GM19025 (cell line): ENCODE measurements at regions not wholly inside any gene's neighbourhood (a gene's known extent, or its start where the extent isn't known, plus 50 kb on each side); places are given as distances from the start of the nearest gene placed in this dataset.

Experiments used
- ATAC-seq: cut with Tn5 transposase; IDR thresholded peaks from one replicate; pipeline ENCODE4 v1.9.1; 2021; ENCODE audit warnings: mild to moderate bottlenecking, low read depth, moderate library complexity; ENCODE audit not compliant: unreplicated experiment

DNA sequence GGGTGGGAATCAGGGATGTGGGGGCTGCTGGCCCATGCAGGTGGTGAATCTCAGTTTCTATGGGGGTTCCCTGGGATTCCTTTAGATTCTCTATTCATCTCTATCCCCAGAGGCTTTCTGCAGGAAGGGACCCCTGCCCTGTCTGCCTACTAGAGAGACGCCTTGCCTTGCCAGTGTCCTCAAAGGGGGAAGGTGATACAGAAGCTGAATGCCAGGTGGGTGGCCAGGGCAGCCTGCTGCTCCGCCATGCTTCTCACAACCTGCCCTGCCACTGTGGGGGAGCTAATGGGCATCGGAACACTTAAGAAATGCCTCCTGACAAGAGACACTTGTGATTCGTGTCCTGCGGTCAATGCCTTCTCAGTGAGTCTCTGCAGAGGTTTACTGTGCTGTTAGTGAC, 368.4 kb downstream of the EN1 start:
- no peak for ATAC-seq

DNA sequence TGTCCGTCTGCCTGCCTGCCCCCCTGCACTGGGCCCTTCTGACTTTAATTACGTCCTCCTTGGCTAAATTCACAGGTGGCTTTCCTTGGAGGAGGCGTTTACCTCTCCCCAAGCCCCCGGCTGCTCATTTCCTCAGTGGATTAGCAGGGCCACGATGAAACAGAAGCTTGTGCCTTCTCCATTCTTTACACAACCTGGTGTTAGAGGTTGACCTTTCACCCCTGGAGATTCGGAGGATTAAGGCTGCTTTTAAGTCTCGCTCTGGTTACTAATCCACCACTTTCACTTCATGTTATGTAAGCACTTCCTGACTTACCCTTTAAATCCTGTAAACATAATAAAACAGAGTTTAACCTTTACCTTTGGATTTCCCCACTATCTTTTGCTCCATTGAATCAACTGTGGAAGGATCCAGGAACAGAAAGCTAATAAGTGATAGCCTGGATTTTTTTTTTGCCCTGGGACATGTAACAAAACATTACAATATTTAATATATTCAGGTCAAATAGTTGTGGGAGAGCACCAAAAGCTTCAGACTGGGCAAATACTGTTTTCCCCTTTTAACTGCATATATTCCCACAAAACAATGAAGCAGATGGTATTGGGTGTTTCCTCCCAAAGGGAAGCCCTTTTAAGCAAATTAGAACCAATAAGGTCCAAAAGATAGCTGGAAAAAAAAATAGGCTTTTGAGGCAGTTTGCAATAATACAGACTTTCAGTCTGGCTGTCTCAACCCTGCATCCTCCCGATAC, 370.2 kb downstream of the EN1 start:
- ATAC-seq = no peak

DNA sequence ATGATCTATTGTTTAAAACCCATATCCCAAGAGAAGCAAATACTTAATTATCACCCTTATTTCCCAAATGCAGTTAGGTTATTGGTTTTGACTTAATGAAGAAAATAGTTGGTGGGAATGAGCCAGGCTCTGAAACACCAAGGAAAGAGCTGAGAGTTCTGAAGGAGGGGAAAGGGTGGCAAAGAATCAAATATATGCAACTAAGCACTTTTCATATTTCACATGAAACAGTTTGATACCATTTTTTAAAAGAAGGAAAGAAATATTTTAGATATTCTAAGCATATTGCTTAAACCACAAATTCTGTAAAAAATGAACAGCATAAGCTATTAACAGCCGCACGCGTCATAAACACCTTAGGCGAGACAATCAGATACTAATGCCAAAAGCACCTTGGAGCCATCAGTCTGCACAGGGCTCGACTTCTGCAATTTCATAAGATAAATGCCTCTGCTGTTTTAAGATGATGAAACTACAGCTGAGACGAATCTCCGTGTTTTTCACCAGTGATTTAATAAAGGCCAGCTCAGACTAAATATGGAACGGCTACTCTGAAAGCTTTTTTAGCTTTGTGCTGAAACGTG, 371.7 kb downstream of the EN1 start:
- no peak for ATAC-seq

DNA sequence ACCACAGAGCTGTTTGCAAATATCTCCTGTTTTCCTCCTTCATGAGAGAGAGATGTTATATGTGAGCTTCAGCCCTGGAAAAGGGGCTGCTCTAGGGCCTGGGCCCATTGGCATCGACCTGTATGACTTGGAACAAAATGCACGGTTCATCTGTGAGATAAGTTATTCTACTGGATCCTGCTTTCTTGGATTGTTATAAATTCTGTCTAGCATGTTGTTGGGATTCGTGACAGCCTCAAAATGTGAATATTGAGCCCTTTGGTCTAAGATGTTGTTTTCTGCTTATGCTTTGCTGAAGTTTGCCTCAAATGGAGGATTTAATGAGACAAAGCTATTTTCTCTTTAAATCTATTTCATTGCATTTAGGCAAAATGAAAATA, 372.9 kb downstream of the EN1 start:
- ATAC-seq = no peak

DNA sequence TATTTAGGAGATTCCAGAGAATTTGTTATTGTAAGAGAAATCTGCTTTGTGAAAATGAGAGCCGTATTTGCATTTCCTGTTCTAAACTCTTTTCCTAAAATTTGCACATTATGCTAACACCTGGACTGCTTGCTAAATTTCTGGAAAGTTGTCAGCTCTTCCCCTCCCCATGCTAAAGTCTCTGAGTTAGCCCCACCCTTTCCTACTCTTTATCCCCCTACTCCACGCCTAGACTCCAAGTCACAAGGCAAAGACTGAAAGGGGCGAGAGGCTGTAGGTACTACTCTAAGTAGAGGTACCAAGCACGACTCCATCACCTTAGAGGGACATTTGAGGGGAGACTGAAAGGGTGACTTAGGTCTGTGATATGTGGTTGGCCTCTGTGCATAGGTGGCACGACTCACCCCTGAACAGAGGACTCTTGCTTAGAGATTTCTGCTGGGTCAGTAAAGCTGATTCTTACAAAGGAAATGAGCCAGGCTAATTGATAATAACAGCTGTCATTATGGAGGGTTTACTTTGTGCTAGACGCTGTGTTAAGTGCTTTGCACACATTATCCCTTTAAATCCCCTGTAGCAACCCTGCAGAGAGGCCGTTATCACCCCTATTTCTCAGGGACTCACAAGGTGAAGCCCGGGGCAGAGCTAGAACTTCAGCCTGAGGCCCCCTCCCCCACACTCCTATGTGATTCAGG, 373.5 kb downstream of the EN1 start:
- no peak for ATAC-seq

DNA sequence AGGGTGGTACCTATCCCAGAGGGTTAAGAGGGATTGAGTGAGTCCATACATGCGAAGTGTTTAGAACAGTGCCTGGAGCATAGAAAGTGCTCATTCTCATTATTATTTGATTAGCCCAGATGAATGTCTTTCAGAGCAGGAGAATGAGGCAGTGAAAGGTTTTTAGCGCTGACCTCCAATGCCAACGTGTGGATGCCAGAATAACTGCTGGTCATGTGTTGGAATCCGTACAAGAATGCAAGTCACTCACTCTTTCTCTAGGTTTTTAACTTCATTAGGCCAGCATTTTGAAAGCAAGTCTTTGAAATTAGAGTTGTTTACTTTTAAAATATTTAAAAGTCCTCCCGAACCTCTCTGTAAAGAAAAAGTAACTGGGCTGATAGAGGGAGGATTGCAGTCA, 374.2 kb downstream of the EN1 start:
- ATAC-seq = no peak

DNA sequence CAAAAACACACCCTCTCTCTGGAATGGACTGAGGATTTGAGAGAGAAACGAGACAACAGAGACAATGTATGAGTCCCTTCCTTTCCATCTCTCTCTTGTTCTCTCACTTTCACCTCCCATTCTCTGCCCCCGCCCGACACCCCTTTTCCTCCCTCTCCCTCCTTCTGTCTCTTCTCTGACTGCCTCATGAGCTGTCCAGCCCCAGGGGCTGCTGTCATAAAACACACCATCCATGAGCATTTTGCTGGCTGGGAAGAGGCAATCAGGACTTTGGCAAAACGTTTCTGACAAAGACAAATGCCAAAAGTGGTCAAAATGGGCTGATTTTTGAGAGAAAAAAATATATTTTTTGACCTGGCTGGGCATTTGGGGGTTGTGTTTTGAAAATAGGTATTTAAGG, 377.2 kb downstream of the EN1 start:
- ATAC-seq = no peak

DNA sequence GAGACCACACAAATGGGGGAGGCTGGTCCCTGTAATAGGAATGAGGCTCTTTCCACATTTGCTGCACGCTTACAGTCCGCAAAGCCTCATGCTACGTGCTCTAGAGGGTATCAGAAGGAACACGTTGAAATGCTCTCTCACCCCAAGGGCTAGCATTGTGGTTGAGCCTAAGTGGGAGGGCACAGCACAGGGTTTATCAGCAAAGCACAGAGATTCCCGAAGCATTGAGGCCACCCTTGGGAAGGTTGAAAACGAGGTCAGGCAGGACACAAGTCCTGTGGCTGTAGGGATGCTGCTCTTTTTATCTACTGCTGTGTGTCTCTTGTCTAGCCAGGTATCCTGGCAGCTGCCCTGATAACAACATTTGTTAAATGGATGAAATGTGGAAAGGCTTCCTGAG, 378.3 kb downstream of the EN1 start:
- ATAC-seq = no peak

DNA sequence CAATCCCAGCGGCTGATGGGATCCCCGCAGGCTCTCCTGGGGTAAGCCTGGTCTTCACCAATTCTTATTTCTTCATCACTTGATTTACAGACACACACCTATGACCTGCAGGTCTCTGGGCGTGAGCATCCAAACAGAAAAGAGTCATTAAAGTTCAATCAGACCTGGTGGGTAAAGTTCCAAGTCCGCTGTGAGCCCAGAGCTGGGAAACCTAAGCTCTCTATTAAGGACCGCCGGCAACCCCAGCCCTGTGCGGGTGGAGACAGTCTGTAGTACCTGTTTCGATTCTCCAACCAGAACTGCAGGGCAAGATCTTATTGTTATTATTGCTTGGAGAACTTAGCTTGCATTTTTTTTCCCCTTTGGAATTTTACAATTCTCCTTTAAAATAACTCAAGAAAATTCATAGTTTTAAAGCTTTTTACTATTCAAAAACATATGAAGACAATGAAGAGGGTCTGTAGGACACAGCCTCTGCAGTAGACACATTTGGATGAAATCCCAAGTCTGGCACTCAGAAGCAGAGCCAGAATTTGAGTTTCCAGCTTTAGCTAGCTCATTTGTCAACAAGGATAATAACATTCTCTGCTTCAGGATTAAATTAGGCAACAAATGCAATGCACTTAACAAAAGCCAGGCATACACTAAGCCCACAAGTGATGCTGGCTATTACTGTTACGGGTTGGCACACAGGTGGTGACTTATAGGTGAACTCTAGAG, 376.4 kb downstream of the INSIG2 start:
- no peak for ATAC-seq

DNA sequence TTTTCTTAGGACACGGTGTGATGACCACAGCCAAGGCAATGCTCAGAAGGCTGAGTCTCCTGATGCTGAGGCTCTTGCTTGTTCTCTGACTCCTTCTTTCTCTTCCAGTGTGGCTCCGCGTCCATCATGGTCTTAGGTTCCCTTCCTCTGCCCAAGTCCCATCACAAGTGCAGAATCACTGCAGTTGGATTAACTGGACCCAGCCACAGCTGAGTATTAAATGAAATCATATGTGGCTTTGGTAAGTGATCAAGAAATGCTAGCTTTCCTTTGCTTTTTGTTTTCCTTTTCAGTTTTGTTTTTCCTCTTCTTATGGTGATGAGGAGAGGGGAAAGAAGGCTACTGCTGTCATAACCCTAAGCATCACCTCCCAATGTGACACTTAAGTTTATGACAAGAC, 375.8 kb downstream of the INSIG2 start:
- ATAC-seq = no peak

DNA sequence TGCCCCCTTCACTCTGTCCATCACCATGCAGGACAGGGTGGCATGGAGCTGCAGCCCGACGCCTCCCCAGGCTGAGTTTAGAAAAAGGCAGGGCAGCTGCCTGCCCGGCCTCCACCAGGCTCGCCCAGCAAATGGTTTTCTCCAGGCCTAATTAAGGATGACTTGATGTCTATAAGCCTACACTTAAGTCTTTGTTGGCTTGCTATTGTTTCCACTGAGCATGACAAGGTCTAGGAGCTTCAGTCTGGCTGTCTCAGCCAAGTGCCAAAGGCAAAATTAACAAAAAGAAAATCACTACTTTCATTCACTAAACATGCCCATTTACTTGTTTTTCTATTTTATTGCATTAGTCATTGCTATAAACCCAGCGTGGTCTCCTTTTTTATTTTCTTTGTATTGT, 372.2 kb downstream of the INSIG2 start:
- ATAC-seq = no peak

DNA sequence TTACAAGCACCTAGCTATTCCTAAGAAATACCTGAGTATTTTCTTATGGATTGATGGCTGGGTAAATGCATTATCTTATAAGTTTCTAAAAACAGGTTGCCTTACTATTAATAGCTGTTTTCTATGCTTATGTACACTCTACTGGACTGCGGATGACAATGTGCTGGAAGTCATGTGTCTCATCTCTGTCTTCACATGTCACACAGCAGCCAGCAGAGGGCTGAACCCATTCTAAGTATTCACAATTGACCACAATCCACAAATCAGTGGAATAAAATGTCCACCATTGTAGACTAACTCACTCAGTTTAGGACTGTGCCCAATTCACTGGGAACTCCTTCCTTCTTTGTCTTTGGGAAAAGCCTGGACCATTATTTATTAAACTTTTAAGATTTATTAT, 371.2 kb downstream of the INSIG2 start:
- ATAC-seq = no peak

DNA sequence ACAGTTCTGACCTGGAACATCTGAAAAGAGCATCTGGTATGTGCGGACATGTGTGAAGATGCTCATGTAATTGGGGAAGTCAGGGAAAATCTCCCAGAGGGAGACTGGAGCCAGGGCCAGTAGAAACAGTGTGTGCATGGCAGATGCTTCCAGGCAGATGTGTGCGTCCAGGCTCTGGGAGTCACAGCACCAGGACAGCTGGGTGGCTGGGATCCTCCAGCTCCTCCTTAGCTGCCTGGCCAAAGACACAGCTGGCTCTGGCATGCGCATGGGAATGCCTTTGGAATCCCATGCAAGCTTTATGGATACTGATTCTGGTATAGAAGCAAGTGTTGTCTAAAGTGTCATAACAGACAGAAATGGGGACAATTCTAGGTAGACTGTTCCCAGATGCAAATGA, 369.7 kb downstream of the INSIG2 start:
- ATAC-seq = no peak

DNA sequence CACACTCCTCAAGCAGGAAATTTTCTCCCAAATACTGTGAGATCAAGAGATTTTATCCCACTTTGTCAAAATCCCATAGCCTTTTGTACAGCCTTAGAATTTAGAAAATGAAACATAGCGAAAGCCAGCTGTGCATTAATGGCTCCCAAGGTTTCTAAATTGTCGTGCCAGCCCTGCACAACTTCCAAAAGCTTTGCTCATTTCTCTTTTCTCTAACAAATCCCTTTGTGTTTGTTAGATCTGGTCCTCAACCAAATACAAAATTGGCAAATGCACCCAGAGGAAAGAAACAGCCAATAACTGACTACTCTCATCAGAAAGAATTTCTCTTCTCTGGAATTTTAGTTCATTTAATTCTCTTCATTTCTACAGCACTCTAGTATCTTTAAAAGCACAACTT, 361.1 kb downstream of the INSIG2 start:
- no peak for ATAC-seq

DNA sequence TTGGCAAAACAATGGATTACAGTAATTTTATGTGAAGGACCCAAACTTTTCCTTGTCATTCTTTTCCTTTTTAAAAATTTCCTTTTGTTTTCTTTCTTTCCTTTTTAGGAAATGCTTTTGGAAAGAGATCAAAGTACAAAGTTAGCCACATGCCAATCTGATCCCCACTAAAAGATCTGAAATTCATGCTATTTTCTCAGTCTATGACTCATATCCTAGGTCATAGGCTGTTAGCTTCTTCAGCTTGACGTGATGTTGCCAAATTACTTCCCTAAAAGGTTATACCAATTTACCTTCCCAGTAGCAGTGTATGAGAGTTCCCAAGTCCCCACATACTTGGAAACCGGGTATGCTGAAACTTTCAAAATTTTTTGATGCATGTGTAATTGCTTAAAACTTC, 355.3 kb downstream of the INSIG2 start:
- ATAC-seq = no peak

DNA sequence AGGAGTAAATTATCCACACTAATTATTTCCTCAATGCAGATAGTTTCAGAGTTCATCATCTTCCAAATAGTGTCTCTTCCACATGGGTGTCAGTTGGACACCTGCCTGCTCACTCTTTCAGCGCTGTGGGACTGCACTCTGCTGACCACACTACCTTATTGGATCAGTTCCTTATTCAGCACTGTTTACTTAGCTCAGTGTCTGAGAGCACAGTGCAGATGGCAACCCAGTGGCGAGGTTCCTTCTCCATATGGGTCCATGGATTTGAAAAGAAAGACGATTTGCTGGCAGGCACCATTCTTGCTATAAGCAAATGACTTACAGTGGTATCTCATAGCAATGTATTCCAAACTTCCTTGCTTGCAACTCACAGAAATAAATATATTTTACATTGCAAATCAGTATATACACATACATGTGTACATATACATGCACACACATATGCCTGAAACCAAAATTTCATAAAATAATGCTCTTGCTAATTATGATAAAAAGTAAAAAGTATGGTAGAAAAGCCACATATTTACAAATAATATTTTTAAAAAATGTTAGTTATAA, 354.8 kb downstream of the INSIG2 start:
- ATAC-seq = no peak

DNA sequence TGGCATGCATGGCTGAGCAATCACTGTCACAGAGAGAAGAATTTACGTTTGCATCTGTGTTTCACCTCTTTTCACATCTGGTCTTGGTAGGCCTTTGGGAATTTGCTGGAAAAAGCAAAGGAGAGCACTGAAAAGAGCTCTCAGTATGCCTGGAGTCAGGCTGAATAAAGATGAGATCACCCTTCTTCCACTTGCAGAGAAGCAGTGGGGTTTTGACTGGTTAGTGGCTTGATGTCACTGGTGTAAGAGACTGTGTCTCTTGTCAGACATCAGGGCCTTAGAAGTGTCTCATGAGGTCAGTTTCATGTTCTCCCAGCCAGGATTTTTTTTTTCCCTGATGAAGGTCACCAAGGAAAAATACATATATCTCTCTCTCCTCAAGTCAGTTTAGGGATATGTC, 353.8 kb downstream of the INSIG2 start:
- no peak for ATAC-seq

DNA sequence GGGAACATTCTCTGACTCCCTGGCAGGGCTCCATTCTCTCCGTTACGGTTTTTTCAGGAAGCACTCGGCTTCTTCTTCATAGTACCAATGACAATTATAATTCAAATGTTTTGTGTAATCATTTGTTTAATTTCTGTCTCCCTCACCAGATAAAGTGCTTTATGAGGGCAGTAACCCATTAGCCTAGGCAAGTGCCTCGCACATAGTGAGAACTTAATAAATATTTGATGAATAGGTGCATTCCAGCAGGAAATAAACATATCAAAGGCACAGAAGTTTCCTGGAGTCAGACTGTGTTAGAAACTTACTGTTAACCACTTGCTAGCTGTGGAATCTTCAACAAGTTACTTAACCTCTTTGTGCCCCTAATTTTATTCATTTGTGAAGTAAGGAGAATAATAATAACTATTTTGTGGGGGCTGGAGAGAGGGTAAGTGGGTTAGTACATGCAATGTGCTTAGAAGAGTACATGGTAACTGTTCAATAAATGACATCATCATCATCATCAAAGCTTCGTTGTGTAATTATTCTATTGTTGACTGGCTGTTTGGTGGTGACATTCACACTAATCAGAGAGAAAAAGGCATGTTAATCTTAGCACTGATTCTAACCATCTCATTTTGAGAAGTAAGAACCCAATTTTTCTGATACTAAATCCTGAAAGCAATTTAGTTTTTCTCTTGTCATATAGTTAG, 352.3 kb downstream of the INSIG2 start:
- no peak for ATAC-seq

DNA sequence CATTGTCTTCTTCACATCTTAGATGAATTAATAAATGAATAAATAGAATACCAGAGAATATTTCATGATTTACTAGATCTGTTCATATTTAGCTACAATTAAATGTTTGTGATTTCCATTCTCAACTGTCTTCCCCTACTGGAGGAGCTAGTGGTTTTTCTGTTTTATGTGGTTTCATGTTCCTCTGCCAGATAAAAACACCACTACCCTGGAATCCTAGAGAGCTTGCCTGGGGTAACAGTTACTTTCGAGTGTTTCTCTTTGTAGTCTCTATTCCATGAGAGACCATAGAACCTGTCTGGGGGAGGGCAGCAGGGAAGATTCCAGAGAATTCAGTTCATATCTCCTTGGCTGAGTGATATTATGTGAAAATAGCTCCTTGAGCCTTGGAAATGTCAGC, 349.2 kb downstream of the INSIG2 start:
- ATAC-seq = no peak

DNA sequence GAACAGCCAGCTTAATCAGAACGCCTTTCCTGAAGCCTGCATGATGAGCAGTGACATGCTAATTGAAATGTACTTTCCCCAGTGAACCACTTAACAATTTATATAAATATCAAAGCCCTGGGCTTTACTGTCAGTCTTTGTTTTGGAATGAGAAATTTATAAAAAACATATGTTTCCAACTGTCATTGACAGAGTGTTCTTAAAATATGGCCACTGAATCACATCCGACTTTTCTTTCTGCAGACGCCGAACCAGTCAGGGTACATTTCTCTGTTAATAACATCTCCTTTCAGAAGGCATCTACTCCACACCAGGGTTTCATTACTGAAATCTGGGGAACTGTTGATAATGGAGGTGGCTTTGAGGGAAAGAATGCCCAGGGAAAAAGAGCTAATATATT, 343.7 kb downstream of the INSIG2 start:
- ATAC-seq = no peak

DNA sequence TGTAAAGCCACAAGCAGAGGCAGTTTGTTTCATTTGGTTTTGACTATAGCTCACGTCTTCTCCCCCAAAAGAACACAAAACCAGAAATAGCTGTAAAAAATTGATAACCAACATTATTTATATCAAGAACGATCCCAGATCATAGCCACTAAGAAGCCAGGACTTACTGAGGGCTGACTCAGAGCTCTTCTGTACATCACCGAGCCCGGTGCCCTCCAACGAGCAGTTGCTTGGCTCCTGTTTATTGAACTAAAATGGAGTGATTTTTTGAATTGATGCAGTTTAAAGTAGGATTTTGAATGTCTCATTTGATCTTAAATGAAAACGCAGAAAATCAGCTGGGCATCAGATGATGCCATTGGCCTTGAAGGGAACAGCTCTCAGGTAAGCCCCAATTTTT, 343.3 kb downstream of the INSIG2 start:
- ATAC-seq = no peak
